SK-N-SH treated with all-trans-retinoic acid at 6 μM for 48 hours (cell line): ENCODE measurements at regions not wholly inside any gene's neighbourhood (a gene's known extent, or its start where the extent isn't known, plus 50 kb on each side); places are given as distances from the start of the nearest gene placed in this dataset.

Experiments used
- CSRNP3 ChIP-seq: fragments of 250-450 bp; sonication (Bioruptor Pico); IDR thresholded peaks from 2 replicates; pipeline ENCODE4 v1.5.1; 2021; ENCODE audit warnings: mild to moderate bottlenecking, moderate library complexity
- GLIS3 ChIP-seq: fragments of 250-450 bp; sonication (Bioruptor Pico); IDR thresholded peaks from 2 replicates; pipeline ENCODE4 v1.5.0; 2020; ENCODE audit warnings: mild to moderate bottlenecking, moderate library complexity
- ISL1 ChIP-seq: fragments of 250-450 bp; sonication (Bioruptor Pico); IDR thresholded peaks from 2 replicates; pipeline ENCODE4 v2.1.2; 2022; ENCODE audit warnings: mild to moderate bottlenecking, moderate library complexity
- OSR1 ChIP-seq: fragments of 250-450 bp; sonication (Bioruptor Pico); IDR thresholded peaks from 2 replicates; pipeline ENCODE4 v1.8.0; 2022; ENCODE audit warnings: moderate library complexity, mild to moderate bottlenecking, inconsistent platforms
- RARB ChIP-seq: fragments of 250-450 bp; sonication (Bioruptor Pico); IDR thresholded peaks from 2 replicates; pipeline ENCODE4 v1.8.0; 2021; ENCODE audit warnings: mild to moderate bottlenecking, moderate library complexity
- TCF4 ChIP-seq: fragments of 250-450 bp; sonication (Bioruptor Pico); IDR thresholded peaks from 2 replicates; pipeline ENCODE4 v1.8.0; 2021; ENCODE audit warnings: mild to moderate bottlenecking, moderate library complexity, borderline replicate concordance
- ZC3H10 ChIP-seq: fragments of 250-450 bp; sonication (Bioruptor Pico); IDR thresholded peaks from 2 replicates; pipeline ENCODE4 v1.5.1; 2021; ENCODE audit warnings: mild to moderate bottlenecking, moderate library complexity
- ZNF565 ChIP-seq: fragments of 450-650 bp; formaldehyde crosslinking; conservative IDR thresholded peaks from 2 replicates; pipeline ENCODE4 v1.5.0; 2020; ENCODE audit warnings: low read depth, mild to moderate bottlenecking, moderate library complexity
- ZNF8 ChIP-seq: fragments of 450-650 bp; formaldehyde crosslinking; IDR thresholded peaks from 2 replicates; pipeline ENCODE4 v1.5.0; 2020; ENCODE audit warnings: mild to moderate bottlenecking, moderate library complexity

GRCh38 chr1:89460325-89460724, 64.3 kb upstream of the LRRC8B start:
- TF ChIP-seq ISL1 (CRISPR knock-in tag) = no peak
- no peak for TF ChIP-seq GLIS3 (CRISPR knock-in tag)
- TF ChIP-seq ZNF565 = no peak
- no peak for TF ChIP-seq CSRNP3
- TF ChIP-seq OSR1 = no peak
- no peak for TF ChIP-seq RARB (CRISPR knock-in tag)
- TF ChIP-seq ZC3H10 = no peak
- no peak for TF ChIP-seq ZNF8 (CRISPR knock-in tag)
- no peak for TF ChIP-seq TCF4
